ENCODE measurements at regions not wholly inside any gene's neighbourhood (a gene's known extent, or its start where the extent isn't known, plus 50 kb on each side); places are given as distances from the start of the nearest gene placed in this dataset.

DNA sequence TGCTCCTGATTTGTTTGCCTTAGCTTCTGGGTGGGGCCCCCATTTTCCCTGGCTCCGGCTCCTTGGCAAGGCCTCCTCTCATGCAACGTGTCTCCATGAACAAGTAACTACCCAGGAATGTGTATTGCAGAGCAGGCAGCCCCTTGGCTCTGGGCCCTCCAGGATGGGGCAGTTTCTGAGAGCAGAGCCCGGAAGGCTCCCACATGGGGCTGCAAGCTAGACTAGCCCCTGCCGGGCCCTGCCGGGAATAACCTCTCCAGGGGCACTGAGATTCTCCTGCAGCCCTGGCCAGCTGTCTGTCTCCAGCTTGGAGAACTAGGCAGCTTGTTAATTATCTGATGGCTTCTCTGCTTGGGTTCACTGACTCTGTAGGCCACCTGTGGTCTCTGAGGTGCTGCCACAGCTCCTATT, 184.0 kb upstream of the INHBA start:
- TF ChIP-seq, protein P1, sequence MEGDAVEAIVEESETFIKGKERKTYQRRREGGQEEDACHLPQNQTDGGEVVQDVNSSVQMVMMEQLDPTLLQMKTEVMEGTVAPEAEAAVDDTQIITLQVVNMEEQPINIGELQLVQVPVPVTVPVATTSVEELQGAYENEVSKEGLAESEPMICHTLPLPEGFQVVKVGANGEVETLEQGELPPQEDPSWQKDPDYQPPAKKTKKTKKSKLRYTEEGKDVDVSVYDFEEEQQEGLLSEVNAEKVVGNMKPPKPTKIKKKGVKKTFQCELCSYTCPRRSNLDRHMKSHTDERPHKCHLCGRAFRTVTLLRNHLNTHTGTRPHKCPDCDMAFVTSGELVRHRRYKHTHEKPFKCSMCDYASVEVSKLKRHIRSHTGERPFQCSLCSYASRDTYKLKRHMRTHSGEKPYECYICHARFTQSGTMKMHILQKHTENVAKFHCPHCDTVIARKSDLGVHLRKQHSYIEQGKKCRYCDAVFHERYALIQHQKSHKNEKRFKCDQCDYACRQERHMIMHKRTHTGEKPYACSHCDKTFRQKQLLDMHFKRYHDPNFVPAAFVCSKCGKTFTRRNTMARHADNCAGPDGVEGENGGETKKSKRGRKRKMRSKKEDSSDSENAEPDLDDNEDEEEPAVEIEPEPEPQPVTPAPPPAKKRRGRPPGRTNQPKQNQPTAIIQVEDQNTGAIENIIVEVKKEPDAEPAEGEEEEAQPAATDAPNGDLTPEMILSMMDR (conservative IDR thresholded peaks at IDR 0.05 in 1 of 2, IDR thresholded peaks at IDR 0.05 in 1 of 2; ENCODE audit: low read depth in 1 of 2, low read length in 2 of 2) = peak; percentile 48 to 52
- no peak for TF ChIP-seq EZH2 (IDR thresholded peaks at IDR 0.05; ENCODE audit: low read length, missing control alignments)

Data from fibroblast of lung (primary cell).